Upper lobe of right lung (tissue), 1 donor: ENCODE measurements at regions not wholly inside any gene's neighbourhood (a gene's known extent, or its start where the extent isn't known, plus 50 kb on each side); places are given as distances from the start of the nearest gene placed in this dataset.
"Not testable (repeated sequence)": the region's sequence is repeated elsewhere in the genome, so short reads cannot be mapped to it uniquely, and the experiment has no call there.

Experiments
- ATAC-seq: fragments of 200-7000 bp; cut with Tn5 transposase; one replicate; pipeline ENCODE4 v1.9.1; 2020; ENCODE audit warnings: mild to moderate bottlenecking, moderate library complexity
- DNase-seq: peaks from one replicate; pipeline ENCODE4 v3.0.0-alpha.2; 2020
- H3K27ac ChIP-seq: fragments of 200-600 bp; one replicate; pipeline ENCODE4 v1.8.0; 2022
- H3K27me3 ChIP-seq: fragments of 200-600 bp; one replicate; pipeline ENCODE4 v1.8.0; 2022; ENCODE audit warnings: mild to moderate bottlenecking
- H3K36me3 ChIP-seq: fragments of 200-600 bp; one replicate; pipeline ENCODE4 v1.8.0; 2022
- H3K4me1 ChIP-seq: fragments of 200-600 bp; one replicate; pipeline ENCODE4 v1.8.0; 2022
- H3K4me3 ChIP-seq: fragments of 200-600 bp; one replicate; pipeline ENCODE4 v1.8.0; 2022; ENCODE audit warnings: mild to moderate bottlenecking
- H3K9me3 ChIP-seq: fragments of 200-600 bp; one replicate; pipeline ENCODE4 v1.8.0; 2022
- CTCF ChIP-seq: fragments of 200-600 bp; IDR thresholded peaks from one replicate; pipeline ENCODE4 v1.8.0; 2022; ENCODE audit warnings: antibody characterized with exemption
- intact Hi-C: fragments of 100-400 bp; cut with DNase I; formaldehyde crosslinking; loops from one replicate; pipeline ENCODE4 v1.11.0; 2022
- donor health status: DM: no; HTN: yes; CAD: no; lungs with severe emphysema.

DNA sequence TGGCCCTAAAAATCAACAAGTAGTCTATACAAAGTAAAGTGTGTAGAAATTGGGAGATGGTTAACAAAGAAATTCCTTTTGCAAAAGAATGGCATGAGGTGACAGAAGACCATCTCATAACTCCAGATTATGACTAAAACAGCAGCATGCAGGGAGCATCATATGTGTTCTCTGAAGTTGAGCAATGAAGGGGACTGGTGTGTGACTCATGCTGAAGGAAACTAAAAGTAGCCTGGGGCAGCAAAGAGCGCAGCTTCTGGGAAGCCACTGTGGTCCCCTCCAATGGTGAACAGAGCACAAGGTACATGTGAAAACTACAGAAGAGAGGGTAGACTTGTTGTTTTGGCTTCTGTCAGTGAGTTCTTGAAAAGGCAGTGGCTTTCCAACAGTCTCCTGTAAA, 133.4 kb downstream of the MACC1 start:
- H3K27me3 ChIP-seq: no peaks in the 10 kb centered on the region
- DNase-seq (no peak), ATAC-seq (peak; percentile 43)
- no peaks in the 10 kb centered on the region for H3K9me3 ChIP-seq
- H3K4me3 ChIP-seq: no peak overlapping the region
- intact Hi-C loops: no loop called here
- H3K36me3 ChIP-seq: no peaks in the 10 kb centered on the region
- H3K27ac ChIP-seq: no peak overlapping the region
- no peak for TF ChIP-seq CTCF
- no peaks in the 10 kb centered on the region for H3K4me1 ChIP-seq

DNA sequence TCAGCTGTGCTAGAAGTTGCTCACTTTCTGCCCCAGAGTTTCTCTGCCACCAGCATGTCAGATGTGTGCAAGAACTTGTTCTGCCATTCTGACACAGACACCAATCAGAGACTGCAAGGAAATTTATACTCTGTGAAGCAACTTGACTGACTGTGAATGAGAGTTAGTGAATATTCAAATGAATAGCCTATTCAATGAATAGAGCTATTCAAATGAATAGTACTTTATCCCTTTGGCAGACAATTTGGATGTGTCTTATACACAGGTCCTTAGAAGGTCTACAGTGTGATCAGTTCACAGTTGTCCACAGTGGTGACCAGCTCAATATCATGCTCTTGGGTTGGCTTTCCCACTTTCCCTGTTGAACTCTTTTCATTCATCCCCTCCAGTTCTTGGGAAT, 138.1 kb downstream of the MACC1 start:
- DNase-seq (no peak), ATAC-seq (no peak)
- H3K9me3 ChIP-seq: no peaks in the 10 kb centered on the region
- H3K27ac ChIP-seq: no peak overlapping the region
- no peaks in the 10 kb centered on the region for H3K36me3 ChIP-seq
- intact Hi-C loops: no loop called here
- H3K4me1 ChIP-seq: no peaks in the 10 kb centered on the region
- no peak for TF ChIP-seq CTCF
- no peak overlapping the region for H3K4me3 ChIP-seq
- no peaks in the 10 kb centered on the region for H3K27me3 ChIP-seq

DNA sequence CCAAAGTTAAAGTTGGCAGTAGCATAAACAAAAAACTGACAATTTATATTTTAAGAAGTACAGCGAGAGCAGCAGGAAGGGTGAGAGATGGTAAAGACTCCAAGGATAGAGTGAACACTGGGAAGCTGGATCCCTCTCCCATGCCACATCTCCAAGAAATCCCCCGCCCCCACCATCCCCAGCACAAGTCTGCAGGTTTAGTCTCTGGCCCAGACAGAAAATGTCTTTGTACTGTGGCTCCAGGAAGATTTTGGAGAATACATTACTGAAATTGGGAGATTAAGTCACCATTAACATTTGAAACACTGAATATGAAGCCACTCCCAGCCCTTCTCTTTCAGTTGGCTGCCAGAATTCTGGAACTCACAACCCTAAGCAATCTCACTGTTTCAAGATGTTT, 140.3 kb downstream of the MACC1 start:
- no peaks in the 10 kb centered on the region for H3K9me3 ChIP-seq
- no peaks in the 10 kb centered on the region for H3K27me3 ChIP-seq
- intact Hi-C loops: no loop called here
- no peak for TF ChIP-seq CTCF
- no peak for DNase-seq
- H3K36me3 ChIP-seq: no peaks in the 10 kb centered on the region
- no peak overlapping the region for H3K27ac ChIP-seq
- ATAC-seq: no peak
- no peak overlapping the region for H3K4me3 ChIP-seq
- no peaks in the 10 kb centered on the region for H3K4me1 ChIP-seq

GRCh38 chr7:20075992-20076820, 141.0 kb downstream of the MACC1 start:
- Histone ChIP-seq H3K4me1 (no peaks in the 10 kb centered on the region), H3K9me3 (no peaks in the 10 kb centered on the region), H3K4me3 (no peak overlapping the region), H3K36me3 (no peaks in the 10 kb centered on the region), H3K27ac (no peak overlapping the region), H3K27me3 (no peaks in the 10 kb centered on the region)
- no peak for TF ChIP-seq CTCF
- ATAC-seq (no peak), DNase-seq (no peak)
- intact Hi-C loops: no loop called here

DNA sequence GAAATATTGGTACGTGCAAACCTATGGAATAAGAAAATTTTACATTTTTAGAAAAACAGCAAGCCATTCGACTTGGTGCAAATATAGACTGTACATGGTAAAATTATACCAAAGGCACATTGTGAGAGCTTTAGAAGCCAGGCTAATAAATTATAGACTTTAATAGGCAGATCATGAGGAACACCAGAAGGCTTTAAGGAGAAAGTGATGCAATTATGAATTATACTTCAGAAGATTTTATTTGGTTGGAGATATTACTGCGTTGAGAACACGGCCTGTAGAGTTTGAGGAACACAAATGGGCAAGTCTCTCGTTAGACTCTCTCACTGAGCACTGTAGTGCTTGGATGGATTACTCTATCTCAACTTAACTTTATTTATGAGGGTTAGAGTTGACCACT, 141.7 kb downstream of the MACC1 start:
- H3K4me1 ChIP-seq: no peaks in the 10 kb centered on the region
- H3K9me3 ChIP-seq: no peaks in the 10 kb centered on the region
- no peak overlapping the region for H3K4me3 ChIP-seq
- DNase-seq (no peak), ATAC-seq (no peak)
- no peaks in the 10 kb centered on the region for H3K27me3 ChIP-seq
- H3K36me3 ChIP-seq: no peaks in the 10 kb centered on the region
- intact Hi-C loops: no loop called here
- TF ChIP-seq CTCF: no peak
- no peak overlapping the region for H3K27ac ChIP-seq

DNA sequence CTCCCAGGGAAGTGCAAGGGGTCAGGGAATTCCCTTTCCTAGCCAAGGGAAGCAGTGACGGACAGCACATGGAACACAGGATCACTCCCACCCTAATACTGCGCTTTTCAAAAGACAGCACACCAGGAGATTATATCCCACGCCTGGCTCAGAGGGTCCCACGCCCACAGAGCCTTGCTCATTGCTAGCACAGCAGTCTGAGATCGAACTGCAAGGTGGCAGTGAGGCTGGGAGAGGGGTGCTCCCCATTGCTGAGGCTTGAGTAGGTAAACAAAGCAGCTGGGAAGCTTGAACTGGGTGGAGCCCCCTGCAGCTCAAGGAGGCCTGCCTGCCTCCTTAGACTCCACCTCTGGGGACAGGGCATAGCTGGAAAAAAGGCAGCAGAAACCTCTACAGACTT, 149.2 kb downstream of the MACC1 start:
- intact Hi-C loops, H3K9me3 ChIP-seq, ATAC-seq: not testable (repeated sequence)

More for the DNA sequence above, 149.2 kb downstream of the MACC1 start:
- not testable (repeated sequence) for H3K27me3 ChIP-seq, DNase-seq, H3K36me3 ChIP-seq, H3K4me3 ChIP-seq, H3K27ac ChIP-seq, H3K4me1 ChIP-seq
